ENCODE measurements at regions not wholly inside any gene's neighbourhood (a gene's known extent, or its start where the extent isn't known, plus 50 kb on each side); places are given as distances from the start of the nearest gene placed in this dataset.
"Not testable (repeated sequence)": the region's sequence is repeated elsewhere in the genome, so short reads cannot be mapped to it uniquely, and the experiment has no call there.

- Histone ChIP-seq H3K27ac (no peak overlapping the region), H3K9me3 (no peaks in the 10 kb centered on the region), H3K27me3 (no peaks in the 10 kb centered on the region), H3K4me3 (no peak overlapping the region), H3K36me3 (no peaks in the 10 kb centered on the region), H3K4me1 (peaks cover 6 to 75% of the 10 kb centered on the region in 2 donors)
- no peak for DNase-seq
- ATAC-seq = peak; percentile 27
- TF ChIP-seq, protein P1, sequence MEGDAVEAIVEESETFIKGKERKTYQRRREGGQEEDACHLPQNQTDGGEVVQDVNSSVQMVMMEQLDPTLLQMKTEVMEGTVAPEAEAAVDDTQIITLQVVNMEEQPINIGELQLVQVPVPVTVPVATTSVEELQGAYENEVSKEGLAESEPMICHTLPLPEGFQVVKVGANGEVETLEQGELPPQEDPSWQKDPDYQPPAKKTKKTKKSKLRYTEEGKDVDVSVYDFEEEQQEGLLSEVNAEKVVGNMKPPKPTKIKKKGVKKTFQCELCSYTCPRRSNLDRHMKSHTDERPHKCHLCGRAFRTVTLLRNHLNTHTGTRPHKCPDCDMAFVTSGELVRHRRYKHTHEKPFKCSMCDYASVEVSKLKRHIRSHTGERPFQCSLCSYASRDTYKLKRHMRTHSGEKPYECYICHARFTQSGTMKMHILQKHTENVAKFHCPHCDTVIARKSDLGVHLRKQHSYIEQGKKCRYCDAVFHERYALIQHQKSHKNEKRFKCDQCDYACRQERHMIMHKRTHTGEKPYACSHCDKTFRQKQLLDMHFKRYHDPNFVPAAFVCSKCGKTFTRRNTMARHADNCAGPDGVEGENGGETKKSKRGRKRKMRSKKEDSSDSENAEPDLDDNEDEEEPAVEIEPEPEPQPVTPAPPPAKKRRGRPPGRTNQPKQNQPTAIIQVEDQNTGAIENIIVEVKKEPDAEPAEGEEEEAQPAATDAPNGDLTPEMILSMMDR (IDR thresholded peaks at IDR 0.05) = no peak
- intact Hi-C loops (cut with DNase I) = no loop called here
Observed at GRCh38 chr3:177335728-177336127, 138.4 kb upstream of the TBL1XR1 start.

- ATAC-seq (no peak), DNase-seq (no peak)
- H3K4me1 ChIP-seq = peaks cover 6 to 75% of the 10 kb centered on the region in 2 donors
- H3K36me3 ChIP-seq = no peaks in the 10 kb centered on the region
- H3K9me3 ChIP-seq = no peaks in the 10 kb centered on the region
- TF ChIP-seq, protein P1 (IDR thresholded peaks at IDR 0.05) = no peak
- peak overlapping the region in 1 of 2 donors; percentile 13 for H3K27ac ChIP-seq
- intact Hi-C loops (cut with DNase I) = no loop called here
- no peaks in the 10 kb centered on the region for H3K27me3 ChIP-seq
- no peak overlapping the region for H3K4me3 ChIP-seq
Observed at GRCh38 chr3:177336873-177337450, 139.7 kb upstream of the TBL1XR1 start.

DNA sequence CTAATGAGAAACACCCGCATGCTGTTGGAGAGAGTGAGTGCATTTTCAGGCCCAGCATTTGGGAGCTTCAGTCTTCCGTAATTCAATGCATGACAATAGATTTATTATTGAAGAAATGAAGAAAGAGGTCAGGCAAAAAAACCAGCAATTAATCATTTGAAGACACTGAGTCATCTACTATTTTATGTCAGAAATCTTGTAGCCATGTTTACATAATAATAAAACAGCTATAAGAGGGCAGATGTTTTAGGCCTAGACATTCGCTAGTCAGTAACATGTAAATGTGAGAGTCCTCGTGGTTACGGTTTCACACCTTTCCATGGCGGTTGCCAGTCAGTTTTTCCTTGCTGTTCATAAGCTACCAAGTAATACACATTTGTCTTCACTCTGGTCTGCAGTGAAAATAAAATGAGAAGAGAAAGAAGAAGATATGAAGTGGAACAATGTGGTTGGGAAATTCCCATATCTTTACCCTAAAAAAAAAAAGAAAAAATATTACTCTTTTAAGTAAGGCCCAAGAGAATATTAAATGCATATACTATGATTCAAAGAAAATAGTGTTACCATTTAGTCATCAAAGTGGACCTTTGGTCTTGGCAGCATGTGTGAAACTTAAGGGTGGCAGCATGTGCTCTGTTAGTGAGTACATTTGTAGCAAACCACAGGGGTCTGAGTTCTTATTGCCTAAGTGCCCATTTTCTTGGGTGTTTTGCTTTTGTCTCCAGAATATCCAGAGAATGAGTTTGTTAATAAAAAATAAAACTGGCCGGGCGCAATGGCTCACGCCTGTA is 140.5 kb upstream of the TBL1XR1 start:
- DNase-seq (no peak), ATAC-seq (no peak)
- H3K27me3 ChIP-seq = no peaks in the 10 kb centered on the region
- H3K4me3 ChIP-seq = no peak overlapping the region
- H3K36me3 ChIP-seq = no peaks in the 10 kb centered on the region
- peak overlapping the region; percentile 13 to 28 for H3K27ac ChIP-seq
- no peaks in the 10 kb centered on the region for H3K9me3 ChIP-seq
- H3K4me1 ChIP-seq = peaks cover 6 to 71% of the 10 kb centered on the region in 2 donors
- TF ChIP-seq, protein P1 (IDR thresholded peaks at IDR 0.05) = no peak
- intact Hi-C loops (cut with DNase I) = no loop called here

DNA sequence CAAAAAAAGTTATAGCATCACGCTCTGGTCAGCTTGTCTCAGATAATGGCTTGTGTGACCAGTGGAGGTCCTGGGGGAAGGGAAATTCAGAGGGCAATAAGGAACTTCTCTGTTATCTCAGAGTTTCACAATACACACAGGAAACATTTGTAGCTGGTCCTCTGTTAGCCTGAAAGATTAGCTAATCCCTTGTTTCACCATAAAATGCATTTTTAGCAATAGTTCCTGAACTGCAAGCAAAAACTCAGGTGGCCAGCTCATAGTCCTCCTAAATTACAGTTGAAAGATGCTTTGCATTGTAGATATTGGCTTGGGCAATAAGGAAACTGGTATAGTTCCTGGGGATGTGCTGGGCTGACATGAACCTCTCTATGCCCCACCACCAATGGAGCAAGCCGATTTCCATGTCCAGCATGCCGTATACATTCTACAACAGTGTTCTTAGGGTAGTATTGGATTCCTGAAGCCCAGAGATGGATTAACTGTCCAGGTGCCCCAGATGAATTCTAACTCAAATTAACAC is 141.5 kb upstream of the TBL1XR1 start:
- Histone ChIP-seq H3K27ac (peak overlapping the region in 1 of 2 donors; percentile 69), H3K36me3 (no peaks in the 10 kb centered on the region), H3K9me3 (no peaks in the 10 kb centered on the region), H3K27me3 (no peaks in the 10 kb centered on the region), H3K4me1 (peaks cover 6 to 61% of the 10 kb centered on the region in 2 donors), H3K4me3 (no peak overlapping the region)
- ATAC-seq = peak; percentile 47
- intact Hi-C loops (cut with DNase I) = no loop called here
- TF ChIP-seq, protein P1 (IDR thresholded peaks at IDR 0.05) = no peak
- DNase-seq = peak in 1 of 4 donors; percentile 42

- ATAC-seq = not testable (repeated sequence)
Observed at GRCh38 chr3:177339220-177339703, 142.0 kb upstream of the TBL1XR1 start.

More at GRCh38 chr3:177339220-177339703, 142.0 kb upstream of the TBL1XR1 start:
- H3K27ac ChIP-seq = peak overlapping the region in 1 of 2 donors; percentile 69
- DNase-seq; H3K9me3 ChIP-seq; H3K27me3 ChIP-seq; intact Hi-C loops (cut with DNase I); H3K4me3 ChIP-seq; H3K36me3 ChIP-seq: not testable (repeated sequence)
- H3K4me1 ChIP-seq = peaks cover 6 to 61% of the 10 kb centered on the region in 2 donors
